Stimulated activated CD8-positive, alpha-beta memory T cell treated with anti-CD3 and anti-CD28 coated beads, Interleukin-4, amount 100 ng/mL, for 4 hours (primary cell): ENCODE measurements at regions not wholly inside any gene's neighbourhood (a gene's known extent, or its start where the extent isn't known, plus 50 kb on each side); places are given as distances from the start of the nearest gene placed in this dataset.
"Not testable (repeated sequence)": the region's sequence is repeated elsewhere in the genome, so short reads cannot be mapped to it uniquely, and the experiment has no call there.

Experiments
- DNase-seq, 2 donors: peaks; one replicate each; pipeline ENCODE4 v3.0.0-alpha.2; 2020; ENCODE audit warnings: low read depth in 2 of 2, low spot score in 1 of 2

- no peak for DNase-seq
Observed at GRCh38 chr5:124796495-124796894, 50.1 kb upstream of the ZNF608 start.

GRCh38 chr5:124797665-124798087 lies 51.2 kb upstream of the ZNF608 start:
- DNase-seq = no peak

GRCh38 chr5:124798890-124799289 lies 52.5 kb upstream of the ZNF608 start:
- no peak for DNase-seq

- DNase-seq = no peak
Observed at GRCh38 chr5:124801551-124801950, 55.1 kb upstream of the ZNF608 start.

- no peak for DNase-seq
Observed at GRCh38 chr5:124803617-124804323, 57.3 kb upstream of the ZNF608 start.

- no peak for DNase-seq
Observed at GRCh38 chr5:124806026-124806372, 59.6 kb upstream of the ZNF608 start.

GRCh38 chr5:124806373-124807077 lies 60.1 kb upstream of the ZNF608 start:
- no peak for DNase-seq

- DNase-seq = no peak
Observed at GRCh38 chr5:124808842-124809268, 62.4 kb upstream of the ZNF608 start.

GRCh38 chr5:124810396-124811006 lies 64.1 kb upstream of the ZNF608 start:
- DNase-seq = no peak

- DNase-seq = no peak
Observed at GRCh38 chr5:124812771-124813358, 66.4 kb upstream of the ZNF608 start.

- DNase-seq = no peak
Observed at GRCh38 chr5:124816381-124816780, 69.9 kb upstream of the ZNF608 start.

- no peak for DNase-seq
Observed at GRCh38 chr5:124819201-124819600, 72.8 kb upstream of the ZNF608 start.

- DNase-seq = no peak
Observed at GRCh38 chr5:124822647-124823046, 76.2 kb upstream of the ZNF608 start.

GRCh38 chr5:124823380-124823779 lies 76.9 kb upstream of the ZNF608 start:
- DNase-seq = no peak

- no peak for DNase-seq
Observed at GRCh38 chr5:124824637-124825158, 78.3 kb upstream of the ZNF608 start.

GRCh38 chr5:124825250-124825982 lies 79.0 kb upstream of the ZNF608 start:
- no peak for DNase-seq

- DNase-seq = no peak
Observed at GRCh38 chr5:124825983-124826337, 79.5 kb upstream of the ZNF608 start.

GRCh38 chr5:124828731-124829234 lies 82.3 kb upstream of the ZNF608 start:
- DNase-seq = no peak

GRCh38 chr5:124831687-124832240 lies 85.3 kb upstream of the ZNF608 start:
- DNase-seq = no peak

- DNase-seq = no peak
Observed at GRCh38 chr5:124832510-124832909, 86.1 kb upstream of the ZNF608 start.

- DNase-seq = not testable (repeated sequence)
Observed at GRCh38 chr5:124836314-124836713, 89.9 kb upstream of the ZNF608 start.
